LNCaP clone FGC (cell line): ENCODE measurements at regions not wholly inside any gene's neighbourhood (a gene's known extent, or its start where the extent isn't known, plus 50 kb on each side); places are given as distances from the start of the nearest gene placed in this dataset.

Source experiments
- DNase-seq: peaks from one replicate; pipeline ENCODE4 v3.0.0-alpha.2; 2011; ENCODE audit warnings: low read depth
- H3K4me3 ChIP-seq: 2 replicates; pipeline ENCODE4 v1.5.1; 2011; ENCODE audit warnings: mild to moderate bottlenecking, low read depth, low read length, control low read depth
- TF ChIP-seq, protein P1 (sequence below): IDR thresholded peaks from 2 replicates; pipeline ENCODE4 v1.5.1; 2012; ENCODE audit warnings: mild to moderate bottlenecking; ENCODE audit not compliant: control insufficient read depth, insufficient read depth; ENCODE audit errors: extremely low read depth

DNA sequence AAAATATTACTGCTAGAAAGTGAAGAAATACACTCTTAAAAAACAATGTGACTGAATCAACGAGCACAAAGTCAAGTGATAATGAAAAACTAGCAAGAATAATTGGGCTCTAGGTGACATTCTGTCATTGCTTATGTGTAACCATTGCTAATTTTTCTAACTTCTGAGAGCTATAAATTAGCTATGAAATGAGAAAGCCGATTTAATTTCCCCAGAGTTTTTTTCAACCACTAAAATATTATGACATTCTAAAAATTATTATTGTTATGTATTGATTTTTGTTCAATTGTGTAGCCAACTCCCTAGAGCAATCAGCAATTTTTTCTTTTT, 458.6 kb upstream of the ATXN8OS start:
- DNase-seq = no peak
- TF ChIP-seq, protein P1, sequence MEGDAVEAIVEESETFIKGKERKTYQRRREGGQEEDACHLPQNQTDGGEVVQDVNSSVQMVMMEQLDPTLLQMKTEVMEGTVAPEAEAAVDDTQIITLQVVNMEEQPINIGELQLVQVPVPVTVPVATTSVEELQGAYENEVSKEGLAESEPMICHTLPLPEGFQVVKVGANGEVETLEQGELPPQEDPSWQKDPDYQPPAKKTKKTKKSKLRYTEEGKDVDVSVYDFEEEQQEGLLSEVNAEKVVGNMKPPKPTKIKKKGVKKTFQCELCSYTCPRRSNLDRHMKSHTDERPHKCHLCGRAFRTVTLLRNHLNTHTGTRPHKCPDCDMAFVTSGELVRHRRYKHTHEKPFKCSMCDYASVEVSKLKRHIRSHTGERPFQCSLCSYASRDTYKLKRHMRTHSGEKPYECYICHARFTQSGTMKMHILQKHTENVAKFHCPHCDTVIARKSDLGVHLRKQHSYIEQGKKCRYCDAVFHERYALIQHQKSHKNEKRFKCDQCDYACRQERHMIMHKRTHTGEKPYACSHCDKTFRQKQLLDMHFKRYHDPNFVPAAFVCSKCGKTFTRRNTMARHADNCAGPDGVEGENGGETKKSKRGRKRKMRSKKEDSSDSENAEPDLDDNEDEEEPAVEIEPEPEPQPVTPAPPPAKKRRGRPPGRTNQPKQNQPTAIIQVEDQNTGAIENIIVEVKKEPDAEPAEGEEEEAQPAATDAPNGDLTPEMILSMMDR = no peak
- H3K4me3 ChIP-seq = no peak overlapping the region

DNA sequence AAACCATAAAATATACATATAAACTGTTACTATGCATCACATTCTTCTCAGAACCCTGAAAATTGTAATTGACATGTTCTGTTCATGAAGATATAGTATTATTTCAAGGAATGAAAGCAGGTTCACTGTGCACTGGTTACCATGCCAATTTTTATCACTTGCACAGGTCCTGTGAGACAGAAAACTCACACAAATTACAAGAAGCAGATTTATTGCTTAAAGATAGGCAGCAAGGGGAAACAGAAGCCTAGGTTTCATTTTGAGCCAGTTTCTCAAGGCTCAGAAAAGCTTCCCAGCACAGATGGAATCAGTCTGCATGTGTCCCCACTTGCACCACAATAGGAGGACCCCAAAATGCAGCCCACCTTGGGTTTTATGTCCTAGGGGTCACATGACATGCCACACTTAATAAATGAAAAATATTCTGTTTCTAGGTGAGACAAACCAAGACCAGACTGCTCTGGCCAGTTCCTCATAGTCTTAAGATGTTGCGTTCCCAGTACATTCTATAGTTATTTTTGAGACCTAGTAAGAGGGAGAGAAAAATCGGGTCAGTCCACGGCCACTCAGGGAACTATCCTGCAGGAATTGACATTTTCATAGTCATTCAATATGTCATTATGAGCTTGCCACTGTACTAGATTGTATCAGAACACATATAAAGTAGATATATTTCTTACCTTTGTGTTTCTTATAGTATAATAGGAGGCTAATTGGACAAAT, 459.1 kb upstream of the ATXN8OS start:
- TF ChIP-seq, protein P1 = no peak
- H3K4me3 ChIP-seq = no peak overlapping the region
- DNase-seq = no peak

DNA sequence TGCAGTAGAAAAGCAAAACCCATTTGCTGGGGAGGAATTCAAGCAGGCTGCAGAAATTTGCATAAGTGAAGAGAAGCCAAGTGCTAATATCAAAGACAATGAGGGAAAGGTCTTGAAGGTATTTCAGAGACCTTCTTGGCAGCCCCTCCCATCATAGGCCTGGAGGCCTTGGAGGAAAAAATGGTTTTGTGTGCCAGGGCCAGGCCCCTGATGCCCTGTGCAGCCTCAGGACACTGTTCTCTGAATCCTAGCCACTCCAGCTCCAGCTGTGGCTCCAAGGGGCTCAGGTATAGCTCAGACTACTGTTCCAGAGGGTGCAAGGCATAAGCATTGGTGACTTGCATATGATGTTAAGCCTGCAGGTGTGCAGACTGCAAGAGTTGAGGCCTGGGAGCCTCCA, 463.2 kb upstream of the ATXN8OS start:
- H3K4me3 ChIP-seq = no peak overlapping the region
- DNase-seq = no peak
- TF ChIP-seq, protein P1 = no peak

DNA sequence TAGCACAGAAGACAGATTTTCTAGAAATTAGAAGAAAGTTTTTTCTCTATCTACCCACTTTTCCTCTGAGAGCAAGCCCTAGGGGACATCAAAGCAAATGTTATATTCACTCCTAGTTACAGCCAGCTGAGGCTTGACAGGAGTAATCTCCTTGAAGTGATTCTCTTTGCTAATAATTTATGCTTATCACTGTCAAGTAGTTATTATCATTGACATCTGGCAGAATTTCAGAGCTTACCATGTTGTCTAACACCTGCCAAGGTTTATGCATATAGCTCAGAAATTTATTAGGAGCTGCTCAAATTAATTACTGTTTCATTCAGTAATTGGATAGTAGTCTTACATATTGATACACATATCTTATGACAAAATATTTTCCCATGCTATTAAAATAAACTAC, 465.9 kb upstream of the ATXN8OS start:
- DNase-seq = no peak
- TF ChIP-seq, protein P1 = no peak
- H3K4me3 ChIP-seq = no peak overlapping the region

DNA sequence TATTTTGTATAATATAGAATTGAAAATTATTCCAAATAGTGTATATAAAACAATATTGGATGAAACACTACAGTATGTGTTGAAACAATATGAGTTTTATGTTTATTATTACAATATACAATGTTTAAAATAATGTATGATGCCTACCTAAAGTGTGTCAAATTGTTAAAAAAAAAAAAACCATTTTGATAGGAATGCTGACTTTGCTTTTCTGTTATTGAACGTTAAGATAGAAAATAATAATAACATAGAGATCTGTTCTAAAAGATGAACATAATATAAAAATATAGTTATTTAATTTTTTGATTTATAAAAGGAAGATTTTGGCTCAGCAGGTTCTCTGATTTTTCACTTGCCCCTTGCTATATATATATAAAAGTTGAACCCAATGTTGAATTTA, 474.6 kb upstream of the ATXN8OS start:
- no peak overlapping the region for H3K4me3 ChIP-seq
- DNase-seq = no peak
- TF ChIP-seq, protein P1 = no peak

DNA sequence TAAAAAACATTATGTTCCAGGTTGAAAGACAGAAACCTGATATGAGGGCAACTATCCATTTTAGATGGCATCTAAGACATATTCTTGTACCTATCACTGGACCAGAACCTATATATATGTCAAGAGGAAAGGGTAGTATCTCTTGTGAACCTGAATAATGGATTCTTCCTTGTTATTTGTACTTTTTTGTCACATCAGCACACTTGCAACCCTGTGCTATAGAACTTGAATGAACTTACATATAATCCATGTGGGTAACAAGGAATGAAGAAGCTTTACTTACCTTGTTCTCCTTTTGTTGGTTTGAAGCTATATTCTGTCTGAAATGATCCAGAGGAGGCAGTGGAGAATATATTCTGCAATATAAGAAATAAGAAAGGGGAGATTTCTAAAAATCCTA, 483.7 kb upstream of the ATXN8OS start:
- DNase-seq = no peak
- H3K4me3 ChIP-seq = no peak overlapping the region
- TF ChIP-seq, protein P1 = no peak

DNA sequence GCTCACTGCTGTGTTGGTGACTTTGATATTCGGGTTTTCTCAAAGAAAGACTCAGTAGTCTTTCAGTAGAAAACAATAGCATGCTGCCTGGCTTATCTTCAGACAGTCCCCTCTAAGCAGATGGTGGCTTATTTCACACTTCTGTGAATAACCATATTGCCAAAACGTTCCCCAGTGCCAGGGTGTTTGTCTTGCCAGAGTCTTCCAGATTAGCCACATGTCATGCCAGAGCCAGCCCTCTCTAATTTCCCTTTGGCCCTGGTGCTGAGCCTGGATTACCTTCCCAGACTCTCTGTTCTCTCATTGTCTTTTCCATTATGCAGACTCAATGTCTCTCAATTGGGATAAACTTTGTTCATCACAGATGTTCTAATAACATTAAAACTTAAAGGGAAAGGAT, 488.0 kb upstream of the ATXN8OS start:
- TF ChIP-seq, protein P1 = no peak
- DNase-seq = no peak
- no peak overlapping the region for H3K4me3 ChIP-seq
